ENCODE measurements at regions not wholly inside any gene's neighbourhood (a gene's known extent, or its start where the extent isn't known, plus 50 kb on each side); places are given as distances from the start of the nearest gene placed in this dataset.

DNA sequence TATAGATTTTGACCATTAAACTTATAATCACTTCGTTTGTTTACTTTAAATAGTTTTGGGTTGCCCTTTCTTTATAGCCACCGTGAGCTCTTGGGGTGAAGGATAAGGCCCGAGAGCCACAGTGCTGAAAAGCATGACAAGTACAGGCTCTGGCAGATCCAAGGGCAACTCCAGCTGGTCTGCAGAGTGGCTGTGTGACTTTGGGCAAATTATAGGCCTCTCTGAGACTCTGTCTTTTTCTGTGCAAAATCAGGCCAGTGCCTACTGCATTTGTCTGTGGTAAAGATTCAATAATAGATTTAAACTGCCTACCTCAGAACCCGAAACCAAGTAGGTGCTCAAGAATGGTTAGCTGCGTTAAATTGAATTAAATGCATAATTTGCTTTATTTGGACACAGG lies 511.3 kb downstream of the QKI start:
- H3K36me3 ChIP-seq: no peaks in the 10 kb centered on the region
- no peaks in the 10 kb centered on the region for H3K9me3 ChIP-seq
- intact Hi-C loops (cut with DNase I; ENCODE audit: low total_unique reads): no loop called here
- peaks cover 7 to 11% of the 10 kb centered on the region in 2 donors for H3K4me1 ChIP-seq
- no peaks in the 10 kb centered on the region for H3K27me3 ChIP-seq
- in situ Hi-C loops (cut with MboI; ENCODE audit: low sequenced_read_pairs in 4 of 4): no loop called here
- no peak for ATAC-seq
- DNase-seq: no peak
- H3K27ac ChIP-seq: no peak overlapping the region
- H3K4me3 ChIP-seq: no peak overlapping the region
- TF ChIP-seq, protein P1, sequence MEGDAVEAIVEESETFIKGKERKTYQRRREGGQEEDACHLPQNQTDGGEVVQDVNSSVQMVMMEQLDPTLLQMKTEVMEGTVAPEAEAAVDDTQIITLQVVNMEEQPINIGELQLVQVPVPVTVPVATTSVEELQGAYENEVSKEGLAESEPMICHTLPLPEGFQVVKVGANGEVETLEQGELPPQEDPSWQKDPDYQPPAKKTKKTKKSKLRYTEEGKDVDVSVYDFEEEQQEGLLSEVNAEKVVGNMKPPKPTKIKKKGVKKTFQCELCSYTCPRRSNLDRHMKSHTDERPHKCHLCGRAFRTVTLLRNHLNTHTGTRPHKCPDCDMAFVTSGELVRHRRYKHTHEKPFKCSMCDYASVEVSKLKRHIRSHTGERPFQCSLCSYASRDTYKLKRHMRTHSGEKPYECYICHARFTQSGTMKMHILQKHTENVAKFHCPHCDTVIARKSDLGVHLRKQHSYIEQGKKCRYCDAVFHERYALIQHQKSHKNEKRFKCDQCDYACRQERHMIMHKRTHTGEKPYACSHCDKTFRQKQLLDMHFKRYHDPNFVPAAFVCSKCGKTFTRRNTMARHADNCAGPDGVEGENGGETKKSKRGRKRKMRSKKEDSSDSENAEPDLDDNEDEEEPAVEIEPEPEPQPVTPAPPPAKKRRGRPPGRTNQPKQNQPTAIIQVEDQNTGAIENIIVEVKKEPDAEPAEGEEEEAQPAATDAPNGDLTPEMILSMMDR (IDR thresholded peaks at IDR 0.05 in 4 of 5, conservative IDR thresholded peaks at IDR 0.05 in 1 of 5): no peak
- TF ChIP-seq POLR2A (IDR thresholded peaks at IDR 0.05): no peak

DNA sequence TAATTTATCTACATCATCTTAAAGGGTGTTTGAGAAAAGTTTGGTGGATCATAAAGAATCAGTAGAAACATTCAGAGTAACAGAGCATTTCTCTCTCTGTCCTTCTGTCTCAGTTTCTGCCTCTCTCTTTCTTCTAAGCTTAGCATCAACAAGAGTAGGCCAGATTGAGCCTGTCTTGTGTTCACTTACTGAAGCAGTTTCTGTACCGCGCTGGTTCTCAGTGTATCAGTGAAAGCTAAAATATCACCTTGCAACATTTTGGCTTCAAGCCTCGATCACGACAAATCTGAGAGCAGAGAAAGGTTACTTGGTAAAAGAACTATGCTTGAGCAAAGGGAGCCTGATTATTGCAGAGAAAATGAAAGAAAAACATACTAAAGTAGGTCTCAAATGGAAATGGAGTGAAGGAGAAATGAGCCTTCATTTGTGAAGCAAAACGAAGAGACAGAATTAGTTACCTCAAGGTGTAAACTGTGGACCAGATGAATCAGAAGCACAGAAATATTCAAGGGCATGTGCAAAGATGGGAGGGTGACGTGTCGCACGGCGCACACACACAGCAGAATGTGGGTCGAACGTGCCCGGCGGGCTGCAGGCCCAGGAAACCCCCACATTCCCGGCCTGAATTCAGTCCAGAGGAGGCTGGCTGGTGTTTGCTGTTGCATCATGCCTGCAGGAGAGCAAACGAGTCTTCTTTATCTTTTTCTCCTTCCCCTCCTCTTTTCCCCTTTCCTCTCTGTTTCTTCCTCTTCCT lies 509.3 kb downstream of the QKI start:
- in situ Hi-C loops (cut with MboI; ENCODE audit: low sequenced_read_pairs in 4 of 4): no loop called here

DNA sequence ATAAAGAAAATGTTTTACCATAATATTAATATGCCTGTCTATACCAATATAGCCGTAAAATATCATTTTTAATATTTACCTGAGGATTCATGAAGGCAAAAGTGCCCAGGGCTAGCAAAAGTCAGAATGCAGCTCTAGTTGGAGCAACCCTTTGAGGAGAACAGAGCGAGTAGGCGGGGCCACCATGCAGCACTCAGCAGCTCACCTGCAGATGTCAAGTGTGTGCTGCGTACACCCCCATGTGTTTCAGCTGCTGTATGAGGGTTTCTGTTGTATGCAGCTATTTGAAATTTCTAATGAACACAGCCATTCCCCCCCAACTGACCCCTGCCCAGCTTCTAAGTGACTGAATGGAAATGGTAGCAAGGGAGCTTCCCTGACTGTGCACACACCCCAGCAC lies 508.0 kb downstream of the QKI start:
- intact Hi-C loops (cut with DNase I; ENCODE audit: low total_unique reads): no loop called here
- H3K27ac ChIP-seq: no peak overlapping the region
- in situ Hi-C loops (cut with MboI; ENCODE audit: low sequenced_read_pairs in 4 of 4): no loop called here
- H3K4me1 ChIP-seq: peaks cover 7 to 11% of the 10 kb centered on the region in 2 donors
- TF ChIP-seq, protein P1 (IDR thresholded peaks at IDR 0.05 in 4 of 5, conservative IDR thresholded peaks at IDR 0.05 in 1 of 5): no peak
- no peak for TF ChIP-seq POLR2A (IDR thresholded peaks at IDR 0.05)
- no peak overlapping the region for H3K4me3 ChIP-seq
- no peaks in the 10 kb centered on the region for H3K27me3 ChIP-seq
- ATAC-seq: no peak
- DNase-seq: no peak
- H3K9me3 ChIP-seq: no peaks in the 10 kb centered on the region
- H3K36me3 ChIP-seq: no peaks in the 10 kb centered on the region

More for the DNA sequence above, 509.3 kb downstream of the QKI start:
- Histone ChIP-seq H3K36me3 (no peaks in the 10 kb centered on the region), H3K9me3 (no peaks in the 10 kb centered on the region), H3K27me3 (no peaks in the 10 kb centered on the region), H3K4me1 (peaks cover 7 to 11% of the 10 kb centered on the region in 2 donors), H3K4me3 (peak overlapping the region; percentile 13 to 40 (median 26)), H3K27ac (peak overlapping the region; percentile 66 to 88 (median 73))
- intact Hi-C loops (cut with DNase I; ENCODE audit: low total_unique reads): no loop called here
- peak in 1 of 2 donors; percentile 42 for TF ChIP-seq POLR2A (IDR thresholded peaks at IDR 0.05)
- TF ChIP-seq, protein P1 (IDR thresholded peaks at IDR 0.05 in 4 of 5, conservative IDR thresholded peaks at IDR 0.05 in 1 of 5): no peak
- peak; percentile 87 to 92 for ATAC-seq
- DNase-seq: peak; percentile 30 to 39

DNA sequence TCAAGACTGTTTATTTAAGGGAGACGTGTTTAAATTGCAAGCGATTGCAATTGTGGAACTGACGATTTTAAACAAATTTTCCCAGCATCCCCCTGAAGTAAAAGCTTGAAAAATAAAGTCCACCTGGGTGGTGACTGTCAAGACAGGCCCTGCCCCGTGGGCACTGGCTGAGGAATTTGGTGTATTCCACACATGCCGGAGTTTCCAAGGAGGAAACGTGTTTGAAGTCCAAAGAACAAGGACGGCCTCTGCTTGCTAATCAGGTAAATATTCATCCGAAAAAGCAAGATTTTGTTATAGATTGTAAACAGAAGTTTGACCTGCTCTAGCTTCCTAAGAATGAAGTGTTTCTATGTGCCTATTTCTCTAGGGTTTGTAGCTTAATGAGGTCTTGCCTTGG lies 505.1 kb downstream of the QKI start:
- no peak overlapping the region for H3K4me3 ChIP-seq
- H3K9me3 ChIP-seq: no peaks in the 10 kb centered on the region
- H3K27ac ChIP-seq: no peak overlapping the region
- peaks cover 7 to 8% of the 10 kb centered on the region in 2 donors for H3K4me1 ChIP-seq
- H3K36me3 ChIP-seq: no peaks in the 10 kb centered on the region
- intact Hi-C loops (cut with DNase I; ENCODE audit: low total_unique reads) (no loop called here), in situ Hi-C loops (cut with MboI; ENCODE audit: low sequenced_read_pairs in 4 of 4) (no loop called here)
- no peak for ATAC-seq
- TF ChIP-seq POLR2A (IDR thresholded peaks at IDR 0.05): no peak
- TF ChIP-seq, protein P1 (IDR thresholded peaks at IDR 0.05 in 4 of 5, conservative IDR thresholded peaks at IDR 0.05 in 1 of 5): no peak
- DNase-seq: no peak
- H3K27me3 ChIP-seq: no peaks in the 10 kb centered on the region

Data from gastrocnemius medialis (tissue), 4 donors.